H9 (cell line): ENCODE measurements at regions not wholly inside any gene's neighbourhood (a gene's known extent, or its start where the extent isn't known, plus 50 kb on each side); places are given as distances from the start of the nearest gene placed in this dataset.

ENCODE experiments used
- DNase-seq: peaks from one replicate; pipeline ENCODE4 v3.0.0-alpha.2; 2017
- H2AFZ ChIP-seq: one replicate; pipeline ENCODE4 v1.6.1; 2013; ENCODE audit warnings: mild to moderate bottlenecking, low read length, control low read depth, moderate library complexity
- H2AK5ac ChIP-seq: 2 replicates; pipeline ENCODE4 v1.6.1; 2013; ENCODE audit warnings: low read length, control low read depth, mixed read lengths; ENCODE audit not compliant: insufficient read length
- H2BK120ac ChIP-seq: one replicate; pipeline ENCODE4 v1.6.1; 2013; ENCODE audit warnings: low read depth, mild to moderate bottlenecking, low read length, control low read depth, inconsistent platforms; ENCODE audit not compliant: poor library complexity, severe bottlenecking
- H2BK12ac ChIP-seq: 2 replicates; pipeline ENCODE4 v1.6.1; 2013; ENCODE audit warnings: low read length, control low read depth, mixed read lengths, low read depth; ENCODE audit not compliant: insufficient read length
- H2BK15ac ChIP-seq: 2 replicates; pipeline ENCODE4 v1.6.1; 2013; ENCODE audit warnings: low read depth, low read length, control low read depth
- H2BK20ac ChIP-seq: one replicate; pipeline ENCODE4 v1.6.1; 2013; ENCODE audit warnings: low read depth, mild to moderate bottlenecking, low read length, control low read depth, inconsistent platforms; ENCODE audit not compliant: poor library complexity, severe bottlenecking
- H2BK5ac ChIP-seq: 2 replicates; pipeline ENCODE4 v1.6.1; 2013; ENCODE audit warnings: low read length, control low read depth, mixed read lengths; ENCODE audit not compliant: insufficient read length
- H3K14ac ChIP-seq: 2 replicates; pipeline ENCODE4 v1.6.1; 2013; ENCODE audit warnings: low read length, control low read depth; ENCODE audit not compliant: insufficient read depth
- H3K18ac ChIP-seq: 2 replicates; pipeline ENCODE4 v1.6.1; 2013; ENCODE audit warnings: low read depth, mild to moderate bottlenecking, mixed read lengths, low read length, control low read depth; ENCODE audit not compliant: insufficient read length
- H3K23ac ChIP-seq: 2 replicates; pipeline ENCODE4 v1.6.1; 2013; ENCODE audit warnings: low read length, control low read depth, mixed read lengths, low read depth; ENCODE audit not compliant: insufficient read length
- H3K23me2 ChIP-seq: 2 replicates; pipeline ENCODE4 v1.6.1; 2013; ENCODE audit warnings: low read depth, mild to moderate bottlenecking, mixed read lengths, low read length, control low read depth; ENCODE audit not compliant: insufficient read length, poor library complexity, severe bottlenecking
- H3K27ac ChIP-seq: 2 replicates; pipeline ENCODE4 v1.5.1; 2013; ENCODE audit warnings: low read length, control low read depth, mixed read lengths, low read depth; ENCODE audit not compliant: insufficient read length
- H3K27me3 ChIP-seq: 2 replicates; pipeline ENCODE4 v1.6.1; 2013; ENCODE audit warnings: low read length, control low read depth, inconsistent platforms; ENCODE audit not compliant: insufficient read depth
- H3K4ac ChIP-seq: 2 replicates; pipeline ENCODE4 v1.6.1; 2013; ENCODE audit warnings: low read depth, mild to moderate bottlenecking, control low read depth, inconsistent platforms, low read length, moderate library complexity
- H3K4me1 ChIP-seq: 2 replicates; pipeline ENCODE4 v1.6.1; 2013; ENCODE audit warnings: low read length, control low read depth, inconsistent platforms; ENCODE audit not compliant: insufficient read depth
- H3K4me2 ChIP-seq: 2 replicates; pipeline ENCODE4 v1.6.1; 2013; ENCODE audit warnings: low read length, control low read depth, mixed read lengths; ENCODE audit not compliant: insufficient read length, insufficient read depth
- H3K56ac ChIP-seq: 2 replicates; pipeline ENCODE4 v1.6.1; 2013; ENCODE audit warnings: low read depth, mild to moderate bottlenecking, mixed read lengths, low read length, control low read depth; ENCODE audit not compliant: insufficient read length
- H3K79me1 ChIP-seq: 2 replicates; pipeline ENCODE4 v1.6.1; 2013; ENCODE audit warnings: low read depth, mild to moderate bottlenecking, moderate library complexity, low read length, control low read depth, inconsistent platforms; ENCODE audit not compliant: insufficient read depth, poor library complexity, severe bottlenecking
- H3K79me2 ChIP-seq: 2 replicates; pipeline ENCODE4 v1.6.1; 2013; ENCODE audit warnings: low read length, control low read depth, inconsistent platforms; ENCODE audit not compliant: insufficient read depth
- H3K9ac ChIP-seq: 2 replicates; pipeline ENCODE4 v1.6.1; 2013; ENCODE audit warnings: low read length, control low read depth, mixed read lengths; ENCODE audit not compliant: insufficient read length; ENCODE audit errors: extremely low read depth
- H3K9me3 ChIP-seq: one replicate; pipeline ENCODE4 v1.6.1; 2013; ENCODE audit warnings: low read depth, low read length, inconsistent platforms; ENCODE audit not compliant: control insufficient read depth
- H3T11ph ChIP-seq: one replicate; pipeline ENCODE4 v1.6.1; 2013; ENCODE audit warnings: mild to moderate bottlenecking, low read length, control low read depth, inconsistent platforms
- H4K20me1 ChIP-seq: one replicate; pipeline ENCODE4 v1.6.1; 2013; ENCODE audit not compliant: control insufficient read depth, insufficient read length, insufficient read depth
- H4K5ac ChIP-seq: 2 replicates; pipeline ENCODE4 v1.6.1; 2013; ENCODE audit warnings: low read depth, mild to moderate bottlenecking, mixed read lengths, low read length, control low read depth; ENCODE audit not compliant: insufficient read length
- H4K8ac ChIP-seq: replicated peaks from 2 replicates; pipeline ENCODE4 v1.6.1; 2013; ENCODE audit warnings: low read length, control low read depth, mixed read lengths, low read depth; ENCODE audit not compliant: insufficient read length
- H4K91ac ChIP-seq: 2 replicates; pipeline ENCODE4 v1.6.1; 2013; ENCODE audit warnings: low read depth, mild to moderate bottlenecking, moderate library complexity, mixed read lengths, low read length, control low read depth; ENCODE audit not compliant: insufficient read length
- H3K27ac Mint-ChIP-seq, 3 experiments: 2 replicates in 2 of 3; 3 replicates in 1 of 3; pipeline ENCODE4 v1.8.0; 2020 to 2021; ENCODE audit warnings: mixed read lengths in 3 of 3, mild to moderate bottlenecking in 1 of 3, moderate library complexity in 1 of 3
- H3K27me3 Mint-ChIP-seq: 2 replicates; pipeline ENCODE4 v1.8.0; 2021; ENCODE audit warnings: low read depth, mild to moderate bottlenecking, moderate library complexity, mixed read lengths
- H3K36me3 Mint-ChIP-seq, 3 experiments: 2 replicates in 2 of 3; 3 replicates in 1 of 3; pipeline ENCODE4 v1.8.0; 2020 to 2021; ENCODE audit warnings: low read depth in 3 of 3, mixed read lengths in 3 of 3; ENCODE audit not compliant: insufficient read depth in 1 of 3
- H3K4me1 Mint-ChIP-seq, 2 experiments: 2 replicates each; pipeline ENCODE4 v1.8.0; 2020; ENCODE audit warnings: mixed read lengths in 2 of 2
- H3K4me3 Mint-ChIP-seq, 2 experiments: 2 replicates in 1 of 2; 3 replicates in 1 of 2; pipeline ENCODE4 v1.8.0; 2020 to 2021; ENCODE audit warnings: mild to moderate bottlenecking in 2 of 2, mixed read lengths in 2 of 2, moderate library complexity in 1 of 2
- H3K9me3 Mint-ChIP-seq, 2 experiments: 2 replicates in 1 of 2; 3 replicates in 1 of 2; pipeline ENCODE4 v1.8.0; 2020; ENCODE audit warnings: mild to moderate bottlenecking in 2 of 2, mixed read lengths in 2 of 2, moderate library complexity in 1 of 2
- CTCF ChIP-seq: fragments of 200-600 bp; sonication (generic); conservative IDR thresholded peaks from 3 replicates; pipeline ENCODE4 v1.8.0; 2021; ENCODE audit warnings: antibody characterized with exemption, mild to moderate bottlenecking
- WGBS: extraction: QIAGEN DNeasy Blood & Tissue Kit; methylation state at CpG from one replicate; pipeline ENCODE4 v1.1.7; 2013; ENCODE audit warnings: missing lambda C conversion rate, low lambda C conversion rate, mixed read lengths; ENCODE audit not compliant: insufficient read length; ENCODE audit errors: extremely low coverage; 5-methylcytosine and 5-hydroxymethylcytosine counted together

- no peak overlapping the region for H3K9ac ChIP-seq
- H3K27me3 Mint-ChIP-seq, result peaks cover 20% of the 10 kb centered on the region
- peaks cover 0 to under 1% (median 0%) of the 10 kb centered on the region in 3 experiments; a peak in 1 of 7 replicates for H3K36me3 Mint-ChIP-seq
- no peak for TF ChIP-seq CTCF
- H4K91ac ChIP-seq, result no peak overlapping the region
- H2AFZ ChIP-seq, result no peak overlapping the region
- no peak overlapping the region for H2BK12ac ChIP-seq
- H3K18ac ChIP-seq, result no peak overlapping the region
- H3T11ph ChIP-seq, result no peak overlapping the region
- H3K79me2 ChIP-seq, result no peaks in the 10 kb centered on the region
- no peak overlapping the region for H2BK5ac ChIP-seq
- peaks cover 0 to 4% of the 10 kb centered on the region in 2 experiments; a peak in 3 of 4 replicates for H3K4me1 Mint-ChIP-seq
- no peak overlapping the region for H4K8ac ChIP-seq
- H3K27ac ChIP-seq, result no peak overlapping the region
- peak overlapping the region in 1 of 3 experiments; percentile 90; a peak in 2 of 7 replicates for H3K27ac Mint-ChIP-seq
- H3K9me3 Mint-ChIP-seq, result peaks cover 8% of the 10 kb centered on the region in 2 experiments; a peak in 4 of 5 replicates
- H2BK20ac ChIP-seq, result no peak overlapping the region
- no peaks in the 10 kb centered on the region for H3K23me2 ChIP-seq
- H3K23ac ChIP-seq, result no peak overlapping the region
- H3K27me3 ChIP-seq, result no peaks in the 10 kb centered on the region
- no peak overlapping the region for H3K56ac ChIP-seq
- H3K4ac ChIP-seq, result no peak overlapping the region
- H3K4me3 Mint-ChIP-seq, result no peak overlapping the region
- H3K14ac ChIP-seq, result no peak overlapping the region
- H2BK120ac ChIP-seq, result no peak overlapping the region
- no peak for DNase-seq
- H2BK15ac ChIP-seq, result no peak overlapping the region
- H4K5ac ChIP-seq, result no peak overlapping the region
- H3K9me3 ChIP-seq, result no peaks in the 10 kb centered on the region
- no peaks in the 10 kb centered on the region for H4K20me1 ChIP-seq
- no CpG with 5 or more reads among the region's 5 CpGs for WGBS
- no peak overlapping the region for H3K4me2 ChIP-seq
- no peak overlapping the region for H2AK5ac ChIP-seq
- no peaks in the 10 kb centered on the region for H3K79me1 ChIP-seq
- no peaks in the 10 kb centered on the region for H3K4me1 ChIP-seq
Observed at GRCh38 chr9:92176800-92177185, 61.6 kb upstream of the SPTLC1 start.
